Prostate gland (tissue), 2 donors: ENCODE measurements at regions not wholly inside any gene's neighbourhood (a gene's known extent, or its start where the extent isn't known, plus 50 kb on each side); places are given as distances from the start of the nearest gene placed in this dataset.
"Not testable (repeated sequence)": the region's sequence is repeated elsewhere in the genome, so short reads cannot be mapped to it uniquely, and the experiment has no call there.

Source experiments
- DNase-seq: peaks from one replicate; pipeline ENCODE4 v3.0.0-alpha.2; 2019; ENCODE audit warnings: low spot score
- H3K27ac ChIP-seq, 2 donors: fragments of 200-600 bp; sonication (generic); 2 replicates each; pipeline ENCODE4 v1.5.1; 2017 to 2019
- H3K27me3 ChIP-seq: fragments of 200-600 bp; sonication (generic); replicated peaks from 2 replicates; pipeline ENCODE4 v1.5.1; 2019; ENCODE audit not compliant: insufficient read depth
- H3K36me3 ChIP-seq, 2 donors: fragments of 200-600 bp; sonication (generic); 1 replicate in 1 of 2; 2 replicates in 1 of 2; pipeline versions ENCODE4 v1.5.1 to v1.8.1; 2017 to 2019
- H3K4me1 ChIP-seq: fragments of 200-600 bp; sonication (generic); replicated peaks from 2 replicates; pipeline ENCODE4 v1.5.1; 2019
- H3K4me3 ChIP-seq, 2 donors: fragments of 200-600 bp; sonication (generic); 2 replicates each; pipeline ENCODE4 v1.5.1; 2017 to 2019
- H3K9me3 ChIP-seq: fragments of 200-600 bp; sonication (generic); 2 replicates; pipeline ENCODE4 v1.5.1; 2017
- POLR2A ChIP-seq: fragments of 450-650 bp; IDR thresholded peaks from one replicate; pipeline ENCODE4 v1.6.1; 2016; ENCODE audit warnings: antibody characterized with exemption, mild to moderate bottlenecking
- POLR2AphosphoS5 ChIP-seq: sonication (generic); formaldehyde crosslinking; IDR thresholded peaks from one replicate; pipeline ENCODE4 v1.6.1; 2017; ENCODE audit warnings: antibody characterized with exemption
- WGBS: methylation state at CpG from one replicate; pipeline ENCODE4 v1.1.5; 2018; 5-methylcytosine and 5-hydroxymethylcytosine counted together
- intact Hi-C: fragments of 100-400 bp; cut with DNase I; formaldehyde crosslinking; loops from one replicate; pipeline ENCODE4 v1.14.2; 2022
- TF ChIP-seq, protein P1 (sequence below), 4 experiments: fragments of 200-600 bp in 2 of 4; fragments of 450-650 bp in 2 of 4; sonication (generic) in 2 of 4; IDR thresholded peaks; 1 replicate in 3 of 4; 2 replicates in 1 of 4; pipeline ENCODE4 v1.5.1; 2016 to 2019; ENCODE audit warnings: antibody characterized with exemption in 4 of 4, mild to moderate bottlenecking in 2 of 4, moderate library complexity in 2 of 4

GRCh38 chr14:106227793-106228192 lies 701.4 kb downstream of the TMEM121 start:
- TF ChIP-seq POLR2AphosphoS5 (no peak), POLR2A (no peak)
- TF ChIP-seq, protein P1, sequence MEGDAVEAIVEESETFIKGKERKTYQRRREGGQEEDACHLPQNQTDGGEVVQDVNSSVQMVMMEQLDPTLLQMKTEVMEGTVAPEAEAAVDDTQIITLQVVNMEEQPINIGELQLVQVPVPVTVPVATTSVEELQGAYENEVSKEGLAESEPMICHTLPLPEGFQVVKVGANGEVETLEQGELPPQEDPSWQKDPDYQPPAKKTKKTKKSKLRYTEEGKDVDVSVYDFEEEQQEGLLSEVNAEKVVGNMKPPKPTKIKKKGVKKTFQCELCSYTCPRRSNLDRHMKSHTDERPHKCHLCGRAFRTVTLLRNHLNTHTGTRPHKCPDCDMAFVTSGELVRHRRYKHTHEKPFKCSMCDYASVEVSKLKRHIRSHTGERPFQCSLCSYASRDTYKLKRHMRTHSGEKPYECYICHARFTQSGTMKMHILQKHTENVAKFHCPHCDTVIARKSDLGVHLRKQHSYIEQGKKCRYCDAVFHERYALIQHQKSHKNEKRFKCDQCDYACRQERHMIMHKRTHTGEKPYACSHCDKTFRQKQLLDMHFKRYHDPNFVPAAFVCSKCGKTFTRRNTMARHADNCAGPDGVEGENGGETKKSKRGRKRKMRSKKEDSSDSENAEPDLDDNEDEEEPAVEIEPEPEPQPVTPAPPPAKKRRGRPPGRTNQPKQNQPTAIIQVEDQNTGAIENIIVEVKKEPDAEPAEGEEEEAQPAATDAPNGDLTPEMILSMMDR (IDR thresholded peaks at IDR 0.05) = no peak
- no peaks in the 10 kb centered on the region for H3K36me3 ChIP-seq
- no peaks in the 10 kb centered on the region for H3K27me3 ChIP-seq
- H3K4me1 ChIP-seq = no peaks in the 10 kb centered on the region
- no peak for DNase-seq
- H3K4me3 ChIP-seq = no peak overlapping the region
- WGBS = 64% methylated on average over 10 of the region's 10 CpGs
- intact Hi-C loops = no loop called here
- no peak overlapping the region for H3K27ac ChIP-seq
- no peaks in the 10 kb centered on the region for H3K9me3 ChIP-seq

GRCh38 chr14:106228541-106229158 lies 702.3 kb downstream of the TMEM121 start:
- Histone ChIP-seq H3K27ac (no peak overlapping the region), H3K4me3 (no peak overlapping the region), H3K36me3 (no peaks in the 10 kb centered on the region), H3K9me3 (no peaks in the 10 kb centered on the region), H3K27me3 (no peaks in the 10 kb centered on the region), H3K4me1 (no peaks in the 10 kb centered on the region)
- TF ChIP-seq POLR2AphosphoS5 = no peak
- TF ChIP-seq POLR2A = no peak
- TF ChIP-seq, protein P1 (IDR thresholded peaks at IDR 0.05) = no peak
- WGBS = 65% methylated on average over 6 of the region's 6 CpGs
- DNase-seq = no peak
- intact Hi-C loops = no loop called here

DNA sequence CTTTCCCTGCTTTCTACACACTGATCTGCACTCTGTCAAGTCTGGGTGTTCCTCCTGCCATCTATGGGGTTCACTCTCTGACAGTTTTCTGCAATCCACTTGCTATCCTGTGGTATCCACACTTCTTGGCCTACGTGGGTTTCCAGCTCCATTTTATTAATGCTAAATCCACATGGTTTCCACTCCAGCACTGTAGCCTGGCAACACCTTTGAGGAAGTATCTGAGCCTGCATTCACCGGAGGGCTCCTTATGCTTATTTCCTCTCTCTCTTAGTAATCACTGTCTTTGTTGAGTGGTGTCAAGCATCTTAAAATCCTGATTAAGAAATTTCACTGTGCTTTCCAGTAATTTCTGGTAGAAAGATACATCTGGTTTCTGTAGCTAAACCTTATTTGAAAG lies 703.7 kb downstream of the TMEM121 start:
- Histone ChIP-seq H3K4me1 (no peaks in the 10 kb centered on the region), H3K9me3 (no peaks in the 10 kb centered on the region), H3K36me3 (no peaks in the 10 kb centered on the region), H3K4me3 (no peak overlapping the region), H3K27me3 (no peaks in the 10 kb centered on the region), H3K27ac (no peak overlapping the region)
- intact Hi-C loops = no loop called here
- 46% methylated on average over 2 of the region's 2 CpGs for WGBS
- no peak for DNase-seq
- TF ChIP-seq, protein P1 (IDR thresholded peaks at IDR 0.05) = no peak
- TF ChIP-seq POLR2A (no peak), POLR2AphosphoS5 (no peak)

- H3K4me1 ChIP-seq, H3K27me3 ChIP-seq, H3K4me3 ChIP-seq, intact Hi-C loops, DNase-seq, H3K36me3 ChIP-seq, H3K9me3 ChIP-seq, H3K27ac ChIP-seq: not testable (repeated sequence)
- 45% methylated on average over 3 of the region's 3 CpGs for WGBS
These were observed 706.8 kb downstream of the TMEM121 start for GRCh38 chr14:106233191-106233590.

DNA sequence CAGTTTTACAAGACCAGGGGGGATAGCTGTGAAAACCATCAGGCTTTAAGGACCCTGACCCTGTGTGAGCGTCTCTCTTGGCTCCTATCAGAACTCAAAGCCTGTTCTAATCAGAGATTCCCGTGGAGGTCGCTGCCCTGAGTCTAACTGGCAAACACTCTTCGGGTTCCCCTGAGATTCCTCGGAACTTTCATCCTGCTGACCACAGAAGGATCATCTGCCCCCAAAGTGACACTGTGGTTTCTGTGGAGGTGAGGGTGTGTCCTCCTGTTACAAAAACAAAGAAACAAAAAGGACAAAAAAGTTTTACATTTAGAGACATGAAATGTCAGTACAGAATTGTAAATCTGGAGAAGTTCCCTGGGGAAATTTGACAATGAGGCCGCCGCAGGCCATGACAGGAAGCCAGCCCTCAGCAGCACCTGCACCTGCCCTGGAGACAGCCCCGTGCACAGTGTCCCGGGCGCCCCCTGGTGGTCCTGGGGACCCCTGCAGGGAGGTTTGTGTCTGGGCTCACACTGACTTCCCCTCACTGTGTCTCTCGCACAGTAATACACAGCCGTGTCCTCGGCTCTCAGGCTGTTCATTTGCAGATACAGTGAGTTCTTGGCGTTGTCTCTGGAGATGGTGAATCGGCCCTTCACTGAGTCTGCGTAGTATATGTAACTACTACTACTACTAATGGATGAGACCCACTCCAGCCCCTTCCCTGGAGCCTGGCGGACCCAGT lies 708.3 kb downstream of the TMEM121 start:
- H3K4me3 ChIP-seq, intact Hi-C loops, H3K27me3 ChIP-seq, H3K27ac ChIP-seq, H3K9me3 ChIP-seq, H3K36me3 ChIP-seq, H3K4me1 ChIP-seq, DNase-seq: not testable (repeated sequence)
- WGBS = 44% methylated on average over 13 of the region's 17 CpGs
